ENCODE measurements at regions not wholly inside any gene's neighbourhood (a gene's known extent, or its start where the extent isn't known, plus 50 kb on each side); places are given as distances from the start of the nearest gene placed in this dataset.

DNA sequence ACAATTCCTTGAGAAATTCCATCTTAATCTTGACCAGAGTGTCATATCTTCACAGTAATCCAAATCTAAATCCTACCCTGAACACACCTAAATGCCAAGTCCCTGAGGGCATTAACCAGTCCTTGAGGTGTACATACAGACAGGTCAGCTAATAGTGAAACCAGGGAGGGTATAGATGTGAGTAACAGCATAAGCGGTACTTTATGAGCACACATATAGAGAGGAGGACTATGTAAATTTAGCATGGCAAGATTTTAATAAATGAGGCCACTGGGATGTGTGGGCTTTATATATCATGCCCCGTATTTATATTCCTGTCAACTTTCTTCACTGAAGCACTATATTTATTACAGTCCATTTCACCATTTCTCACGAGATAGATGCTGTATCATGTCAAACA lies 80.2 kb downstream of the GP2 start:
- WGBS, 2 experiments (ENCODE audit: extremely low coverage in 2 of 2, insufficient read length in 1 of 2): 13% methylated on average over 1 of the region's 3 CpGs; no CpG with 5 or more reads in 1 of the 2 experiments
- in situ Hi-C loops (cut with MboI; ENCODE audit: low sequenced_read_pairs): no loop called here

More for the DNA sequence above, 80.2 kb downstream of the GP2 start:
- H2AFZ ChIP-seq (replicated peaks; ENCODE audit: low read length, poor library complexity): no peak overlapping the region
- H3K9ac ChIP-seq (ENCODE audit: low read depth, low read length): no peak overlapping the region
- no peak overlapping the region for H3K14ac ChIP-seq (replicated peaks; ENCODE audit: low read depth, low read length)
- no TSS peak for BruUV-seq (replicated peaks)
- H3K23ac ChIP-seq (ENCODE audit: low read depth, low read length): no peak overlapping the region
- no peaks in the 10 kb centered on the region for H3K9me1 ChIP-seq (ENCODE audit: insufficient read depth, low read length)
- no peaks in the 10 kb centered on the region for H3K79me1 ChIP-seq (ENCODE audit: low read depth in 1 of 2, low read length in 2 of 2)
- H3K18ac ChIP-seq (ENCODE audit: low read depth, low read length): no peak overlapping the region
- intact Hi-C loops (cut with micrococcal nuclease): no loop called here
- DNase-seq: no peak
- no peak overlapping the region for H2BK20ac ChIP-seq (ENCODE audit: low read depth, low read length)
- H2BK5ac ChIP-seq (ENCODE audit: low read depth, low read length, poor library complexity, severe bottlenecking): no peak overlapping the region
- POLR2A ChIA-PET (ENCODE audit: unreplicated experiment): no interaction called here
- no peak overlapping the region for H2BK120ac ChIP-seq (ENCODE audit: low read depth, low read length)
- no peak overlapping the region for H4K8ac ChIP-seq (ENCODE audit: low read depth in 2 of 2, low read length in 2 of 2)
- H2AK5ac ChIP-seq (ENCODE audit: low read depth, low read length): no peak overlapping the region
- H3K4me2 ChIP-seq (ENCODE audit: low read depth, low read length): no peak overlapping the region
- H3K36me3 ChIP-seq (ENCODE audit: control insufficient read depth, insufficient read depth, low read length): no peaks in the 10 kb centered on the region
- H3K56ac ChIP-seq (ENCODE audit: extremely low read depth, insufficient read depth, low read length): no peak overlapping the region
- H3K4me1 ChIP-seq (ENCODE audit: control insufficient read depth, insufficient read depth, low read length): no peaks in the 10 kb centered on the region
- no peak overlapping the region for H3K27ac ChIP-seq (ENCODE audit: insufficient read depth, low read length)
- no peak overlapping the region for H2BK15ac ChIP-seq (ENCODE audit: low read depth, low read length)
- no peak overlapping the region for H4K91ac ChIP-seq (ENCODE audit: insufficient read depth, low read depth, low read length)
- no peak overlapping the region for H3K4me3 ChIP-seq (ENCODE audit: insufficient read depth, low read depth, low read length)
- H2AK9ac ChIP-seq (replicated peaks; ENCODE audit: low read depth, low read length, poor library complexity): no peak overlapping the region
- ATAC-seq (ENCODE audit: low read depth): no peak
- H3K9me3 ChIP-seq (ENCODE audit: control insufficient read depth, insufficient read depth, low read length): no peaks in the 10 kb centered on the region
- H4K20me1 ChIP-seq (ENCODE audit: insufficient read depth, low read length): no peaks in the 10 kb centered on the region
- CTCF ChIA-PET: no interaction called here
- no peaks in the 10 kb centered on the region for H3K27me3 ChIP-seq (ENCODE audit: control insufficient read depth, insufficient read depth, low read length)
- TF ChIP-seq CHD1 (IDR thresholded peaks at IDR 0.05; ENCODE audit: low read depth, low read length): no peak
- no peak overlapping the region for H4K5ac ChIP-seq (ENCODE audit: low read depth, low read length)
- dilution Hi-C loops (cut with HindIII; ENCODE audit: low sequenced_read_pairs, unreplicated experiment): no loop called here
- H3K4ac ChIP-seq (ENCODE audit: low read depth, low read length): no peak overlapping the region

All from IMR-90 (cell line).